ENCODE measurements at regions not wholly inside any gene's neighbourhood (a gene's known extent, or its start where the extent isn't known, plus 50 kb on each side); places are given as distances from the start of the nearest gene placed in this dataset.

- TF ChIP-seq CTCF (IDR thresholded peaks at IDR 0.05) (no peak), RFX5 (IDR thresholded peaks at IDR 0.05; ENCODE audit: low read length) (no peak), NRF1 (IDR thresholded peaks at IDR 0.05; ENCODE audit: low read depth, low read length) (no peak), MAX (IDR thresholded peaks at IDR 0.05; ENCODE audit: low read depth) (no peak), EZH2phosphoT487 (IDR thresholded peaks at IDR 0.05; ENCODE audit: borderline replicate concordance, low read depth) (no peak), RCOR1 (IDR thresholded peaks at IDR 0.05; ENCODE audit: low read length) (no peak), EP300 (IDR thresholded peaks at IDR 0.05; ENCODE audit: borderline replicate concordance in 1 of 2, low read depth in 1 of 2, low read length in 1 of 2) (no peak), RAD21 (IDR thresholded peaks at IDR 0.05; ENCODE audit: low read length) (no peak), REST (IDR thresholded peaks at IDR 0.05; ENCODE audit: low read depth, low read length) (no peak), SMC3 (IDR thresholded peaks at IDR 0.05; ENCODE audit: low read depth, low read length) (no peak), TAF1 (IDR thresholded peaks at IDR 0.05; ENCODE audit: borderline replicate concordance, low read depth, low read length) (no peak), IRF3 (IDR thresholded peaks at IDR 0.05; ENCODE audit: low read depth, low read length) (no peak), SIN3A (IDR thresholded peaks at IDR 0.05; ENCODE audit: borderline replicate concordance, low read depth, low read length) (no peak)
Measured at GRCh38 chr6:44024574-44025219, 102.6 kb downstream of the MRPL14 start.

Measured in SK-N-SH (cell line).